ENCODE measurements at regions not wholly inside any gene's neighbourhood (a gene's known extent, or its start where the extent isn't known, plus 50 kb on each side); places are given as distances from the start of the nearest gene placed in this dataset.

DNA sequence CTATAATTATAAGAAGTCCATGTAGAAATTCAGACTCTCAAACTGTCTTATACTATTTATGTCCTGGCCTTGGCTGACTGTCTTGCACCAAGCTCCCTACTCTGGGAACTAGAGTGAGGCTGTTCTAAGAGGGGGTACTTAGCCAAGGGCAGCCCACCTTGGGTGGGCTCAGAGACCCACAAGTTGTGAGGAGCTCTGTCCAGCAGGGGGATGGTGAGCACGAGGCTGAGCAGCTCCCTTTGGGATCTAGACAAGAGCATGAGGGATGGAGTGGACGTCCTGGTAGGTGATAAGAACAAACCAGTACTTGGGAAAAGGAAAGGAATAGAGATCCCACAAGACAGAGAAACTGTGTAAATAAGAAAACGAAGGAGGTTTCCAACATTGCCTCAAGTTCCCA is 127.1 kb upstream of the SLC44A3 start:
- no peak overlapping the region for H3K4me3 ChIP-seq (replicated peaks in 1 of 2; ENCODE audit: low read depth in 2 of 2, low read length in 2 of 2)
- TF ChIP-seq CTCF (IDR thresholded peaks at IDR 0.05; ENCODE audit: low read depth, low read length): peak; percentile 12
- no peak for DNase-seq (ENCODE audit: low read depth in 2 of 2)

DNA sequence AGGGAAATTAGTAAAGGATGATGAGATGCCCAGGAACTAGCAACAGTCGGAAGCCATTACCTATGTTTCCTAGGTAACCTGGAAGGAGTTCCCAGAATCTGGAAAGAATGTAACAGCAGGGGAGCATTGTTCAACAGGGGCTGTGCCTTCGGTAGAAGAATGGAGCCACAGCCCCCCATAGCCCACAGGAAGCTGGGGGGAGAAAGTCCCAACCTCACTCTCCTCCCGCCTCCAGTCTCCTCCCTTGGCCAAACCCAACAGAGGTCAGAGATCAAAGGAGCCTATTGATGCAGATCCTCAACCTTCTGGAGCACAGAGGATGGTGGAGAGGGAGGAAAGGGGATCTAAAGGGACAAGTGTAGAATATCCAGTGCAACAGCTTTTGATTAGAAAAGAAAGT is 131.5 kb upstream of the SLC44A3 start:
- TF ChIP-seq CTCF (IDR thresholded peaks at IDR 0.05; ENCODE audit: low read depth, low read length): no peak
- no peak for DNase-seq (ENCODE audit: low read depth in 2 of 2)
- no peak overlapping the region for H3K4me3 ChIP-seq (replicated peaks in 1 of 2; ENCODE audit: low read depth in 2 of 2, low read length in 2 of 2)

DNA sequence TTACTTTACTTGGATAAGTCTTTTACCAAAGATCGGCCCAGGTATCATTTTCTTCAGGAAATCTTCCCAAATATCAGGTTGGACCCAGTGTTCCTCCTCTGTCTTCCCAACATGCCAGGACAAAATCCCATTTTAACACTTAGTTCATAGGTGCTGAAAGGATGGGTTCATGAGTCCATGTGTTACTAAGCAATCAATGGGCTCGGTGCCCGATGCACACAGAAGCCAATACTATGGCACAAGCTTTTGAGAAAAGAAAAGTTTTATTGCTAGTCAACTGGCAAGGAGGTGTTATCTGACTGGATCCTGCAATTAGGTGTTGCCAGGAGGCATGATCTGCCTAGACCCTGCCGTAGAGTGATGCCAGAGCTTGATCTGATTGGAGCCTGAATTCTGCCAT is 133.3 kb upstream of the SLC44A3 start:
- TF ChIP-seq CTCF (IDR thresholded peaks at IDR 0.05; ENCODE audit: low read depth, low read length): no peak
- no peak overlapping the region for H3K4me3 ChIP-seq (replicated peaks in 1 of 2; ENCODE audit: low read depth in 2 of 2, low read length in 2 of 2)
- DNase-seq (ENCODE audit: low read depth in 2 of 2): no peak

DNA sequence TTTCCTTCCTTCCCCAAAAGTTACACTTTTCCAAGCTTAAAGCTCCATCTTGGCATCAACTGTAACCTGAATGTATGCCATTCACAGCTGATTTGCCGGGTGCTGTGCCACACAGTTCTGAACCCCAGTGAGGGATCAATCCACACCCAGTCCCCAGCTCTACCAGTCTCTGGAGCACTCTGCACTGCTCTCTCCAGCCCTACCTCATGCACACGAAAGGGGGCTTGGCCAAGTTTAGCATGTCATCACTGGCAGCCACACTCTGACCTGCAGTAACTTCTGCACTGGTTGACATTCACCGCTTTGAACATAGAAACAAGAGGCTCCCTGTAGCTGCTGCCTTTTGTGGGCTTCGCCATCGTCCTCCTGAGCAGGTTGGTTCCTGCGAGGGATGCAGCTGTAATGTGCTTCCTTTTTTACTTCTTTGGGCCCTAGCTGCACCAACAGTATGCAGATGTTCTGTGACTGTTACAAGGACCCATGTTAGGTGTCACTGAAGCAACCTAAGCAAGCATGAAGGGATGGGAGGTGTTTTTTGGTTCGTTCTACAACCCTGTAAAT is 135.4 kb upstream of the SLC44A3 start:
- no peak for DNase-seq (ENCODE audit: low read depth in 2 of 2)
- no peak overlapping the region for H3K4me3 ChIP-seq (replicated peaks in 1 of 2; ENCODE audit: low read depth in 2 of 2, low read length in 2 of 2)
- TF ChIP-seq CTCF (IDR thresholded peaks at IDR 0.05; ENCODE audit: low read depth, low read length): no peak

DNA sequence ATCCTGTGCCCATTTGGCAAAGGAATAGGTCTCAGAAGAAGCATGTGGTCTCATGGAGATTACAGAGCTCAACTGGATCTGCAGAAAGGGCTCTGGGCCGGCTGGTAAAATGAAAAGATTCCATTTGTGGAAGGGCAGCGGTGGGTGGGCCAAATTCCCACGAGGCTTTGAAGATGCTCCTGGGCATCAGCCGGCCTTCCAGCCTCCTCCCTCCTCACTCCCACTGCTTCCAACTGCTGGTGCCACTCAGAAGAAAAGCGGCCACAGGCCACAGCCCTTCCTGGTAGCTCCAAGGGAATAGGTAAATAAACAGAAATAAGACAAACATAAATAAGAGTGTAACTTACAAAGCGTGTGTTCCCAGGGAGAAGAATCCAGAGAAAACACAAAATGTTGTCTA is 136.3 kb upstream of the SLC44A3 start:
- no peak for DNase-seq (ENCODE audit: low read depth in 2 of 2)
- H3K4me3 ChIP-seq (replicated peaks in 1 of 2; ENCODE audit: low read depth in 2 of 2, low read length in 2 of 2): no peak overlapping the region
- no peak for TF ChIP-seq CTCF (IDR thresholded peaks at IDR 0.05; ENCODE audit: low read depth, low read length)

DNA sequence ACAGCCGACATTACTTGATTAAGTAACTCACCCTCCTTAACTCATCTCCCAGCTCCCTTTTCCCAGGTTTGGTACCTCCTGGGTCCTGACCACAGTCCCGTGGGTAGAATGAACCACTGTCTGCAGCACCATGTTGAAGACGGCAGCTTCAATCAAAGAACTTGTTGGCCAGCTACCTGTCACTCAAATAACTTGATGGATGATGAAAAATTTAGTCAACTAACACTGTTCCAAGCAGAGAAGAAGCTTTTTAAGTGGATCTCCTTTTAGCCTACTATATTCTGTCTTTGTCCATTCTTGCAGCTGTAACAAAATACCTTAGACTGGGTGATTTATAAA is 138.4 kb upstream of the F3 start:
- H3K4me3 ChIP-seq (replicated peaks in 1 of 2; ENCODE audit: low read depth in 2 of 2, low read length in 2 of 2): no peak overlapping the region
- TF ChIP-seq CTCF (IDR thresholded peaks at IDR 0.05; ENCODE audit: low read depth, low read length): no peak
- DNase-seq (ENCODE audit: low read depth in 2 of 2): no peak

DNA sequence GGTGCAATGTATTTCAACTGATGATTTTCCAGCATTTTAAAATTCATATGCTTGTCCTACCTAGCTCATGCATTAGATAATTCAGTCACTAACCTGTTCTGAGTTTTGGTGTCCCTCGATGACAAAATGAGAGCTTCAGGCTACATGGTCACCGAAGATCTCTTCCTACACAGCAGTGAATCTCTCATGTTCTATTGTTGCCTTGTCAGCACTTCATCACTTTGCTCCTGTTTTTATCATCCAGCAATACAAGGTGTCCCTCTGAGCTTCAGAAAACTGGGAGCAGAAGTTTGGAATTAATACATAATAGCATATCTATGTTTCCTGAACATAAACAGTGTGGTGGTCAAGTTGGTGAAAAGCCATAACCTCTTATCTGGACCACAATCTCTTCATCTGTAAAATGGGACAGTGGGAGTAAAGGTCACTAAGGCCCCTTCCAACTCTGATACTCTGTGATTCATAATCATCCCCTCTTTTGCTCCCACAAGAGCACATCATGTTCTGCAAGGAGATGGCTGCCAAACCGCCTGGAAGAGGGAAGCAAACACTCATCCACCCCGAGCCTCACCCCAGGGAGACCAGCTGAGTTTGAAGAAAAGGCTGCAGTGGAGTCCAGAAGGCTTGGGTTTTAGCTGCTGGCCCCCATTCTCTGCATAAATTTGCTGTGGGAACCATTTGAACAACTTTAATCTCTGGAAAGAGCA is 137.9 kb upstream of the F3 start:
- TF ChIP-seq CTCF (IDR thresholded peaks at IDR 0.05; ENCODE audit: low read depth, low read length): no peak
- DNase-seq (ENCODE audit: low read depth in 2 of 2): peak; percentile 34 to 44

More for the DNA sequence above, 137.9 kb upstream of the F3 start:
- H3K4me3 ChIP-seq (replicated peaks in 1 of 2; ENCODE audit: low read depth in 2 of 2, low read length in 2 of 2): no peak overlapping the region
